HG03175 (cell line): ENCODE measurements at regions not wholly inside any gene's neighbourhood (a gene's known extent, or its start where the extent isn't known, plus 50 kb on each side); places are given as distances from the start of the nearest gene placed in this dataset.

Source experiments
- ATAC-seq: cut with Tn5 transposase; IDR thresholded peaks from one replicate; pipeline ENCODE4 v1.9.1; 2021; ENCODE audit warnings: mild to moderate bottlenecking, moderate library complexity; ENCODE audit not compliant: unreplicated experiment

DNA sequence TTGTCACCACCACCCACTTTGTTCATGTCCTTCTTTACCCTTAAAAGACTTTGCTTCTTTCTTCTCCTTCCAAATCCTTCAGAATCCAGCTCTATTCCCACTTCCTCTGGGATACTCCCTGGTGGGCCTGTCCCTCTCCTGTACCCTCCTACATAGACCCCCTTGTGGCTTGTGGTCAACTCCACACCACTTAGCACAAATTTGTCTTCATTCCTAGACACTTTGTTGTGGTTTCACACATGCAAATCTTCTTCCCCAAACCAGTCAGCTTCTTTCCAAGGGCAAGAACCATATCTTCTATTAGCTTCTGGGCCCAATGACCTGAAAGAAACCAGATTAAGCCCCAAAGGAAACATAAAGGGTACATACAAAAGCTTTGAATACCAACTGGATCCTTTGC lies 342.4 kb downstream of the TNS1 start:
- ATAC-seq, result no peak

DNA sequence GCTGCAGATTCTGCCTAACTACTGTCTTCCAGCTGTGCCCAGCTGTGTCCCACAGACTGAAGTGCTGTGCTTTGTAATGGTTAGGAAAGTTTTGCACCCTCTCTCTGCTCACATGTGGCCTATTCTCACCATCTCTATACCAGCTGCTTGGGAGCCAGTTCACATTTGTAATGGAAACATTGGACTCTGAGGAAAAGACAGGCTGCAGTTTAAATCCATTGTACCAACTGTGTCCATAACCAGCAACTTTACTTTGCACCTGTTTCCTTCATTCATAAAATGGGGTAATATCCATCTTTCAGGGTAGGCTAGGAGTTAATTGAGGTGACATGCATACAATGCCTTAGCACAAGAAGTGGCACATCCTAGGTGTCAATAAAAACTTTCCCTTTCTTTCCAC lies 344.0 kb downstream of the TNS1 start:
- ATAC-seq, result no peak

DNA sequence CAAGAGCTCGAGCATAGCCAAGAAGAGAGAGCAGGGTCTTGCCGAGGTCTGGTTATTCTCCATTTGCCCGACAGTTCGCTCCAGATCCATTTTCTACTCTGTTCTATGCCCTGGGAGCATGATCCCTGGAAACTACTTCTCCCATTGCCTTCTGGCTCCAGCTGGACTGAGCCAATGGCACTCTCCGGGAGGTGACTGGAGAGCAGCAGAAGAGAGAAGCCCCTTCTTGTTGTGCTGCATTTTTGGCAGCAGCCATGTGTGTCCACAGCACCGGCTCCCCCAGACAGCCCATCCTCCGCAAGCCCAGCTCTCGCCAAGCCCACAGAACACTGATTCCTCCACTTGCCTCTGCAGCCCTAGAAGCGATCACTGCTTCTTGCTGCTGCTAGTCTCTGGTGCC lies 345.5 kb downstream of the TNS1 start:
- no peak for ATAC-seq

- ATAC-seq, result no peak
These were observed 346.5 kb downstream of the TNS1 start for GRCh38 chr2:217656316-217656715.

DNA sequence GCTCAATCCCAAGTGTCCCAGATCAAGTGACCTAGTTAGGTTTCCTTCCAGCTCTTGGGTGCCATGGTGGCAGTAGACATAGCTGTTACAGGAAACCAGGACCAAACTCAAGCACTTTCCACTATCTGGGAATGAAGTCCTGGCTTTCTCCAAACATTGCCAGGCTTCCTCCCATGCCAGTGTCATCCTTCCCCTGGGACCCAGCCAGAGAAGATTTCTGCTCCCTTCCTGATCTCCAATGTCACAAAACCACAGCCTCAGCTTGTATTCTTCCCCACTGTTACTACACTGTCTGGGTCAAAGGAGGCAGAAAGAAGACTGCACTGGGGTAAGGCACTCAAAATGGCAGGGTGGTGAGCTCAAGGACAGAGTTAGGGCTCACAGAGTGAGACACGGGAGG lies 347.1 kb downstream of the TNS1 start:
- no peak for ATAC-seq

DNA sequence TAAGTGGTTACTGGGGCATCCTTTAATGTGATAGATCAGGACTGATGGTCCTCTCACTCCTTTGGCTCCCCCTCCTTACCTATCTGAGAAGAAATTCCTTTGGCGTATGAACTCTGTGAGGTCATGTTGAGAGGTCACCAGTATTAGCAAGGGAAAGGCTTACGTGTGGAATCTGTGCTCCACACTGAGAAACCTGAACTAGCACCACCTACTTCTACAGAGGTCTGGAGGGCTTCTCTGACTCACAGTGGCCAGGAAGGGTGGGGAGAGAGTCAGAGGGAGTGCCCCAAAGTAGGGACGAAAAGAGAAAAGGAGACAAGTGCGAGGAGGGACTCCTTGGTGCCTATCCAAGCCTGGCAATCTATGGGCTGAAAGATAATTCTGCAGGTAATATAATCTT lies 348.6 kb downstream of the TNS1 start:
- no peak for ATAC-seq

- ATAC-seq, result no peak
These were observed 349.8 kb downstream of the TNS1 start for GRCh38 chr2:217652761-217653639.

GRCh38 chr2:217650716-217651360 lies 352.0 kb downstream of the TNS1 start:
- ATAC-seq, result peak; percentile 78

GRCh38 chr2:217650229-217650628 lies 352.6 kb downstream of the TNS1 start:
- ATAC-seq, result no peak

- ATAC-seq, result no peak
These were observed 354.9 kb downstream of the TNS1 start for GRCh38 chr2:217647925-217648324.

DNA sequence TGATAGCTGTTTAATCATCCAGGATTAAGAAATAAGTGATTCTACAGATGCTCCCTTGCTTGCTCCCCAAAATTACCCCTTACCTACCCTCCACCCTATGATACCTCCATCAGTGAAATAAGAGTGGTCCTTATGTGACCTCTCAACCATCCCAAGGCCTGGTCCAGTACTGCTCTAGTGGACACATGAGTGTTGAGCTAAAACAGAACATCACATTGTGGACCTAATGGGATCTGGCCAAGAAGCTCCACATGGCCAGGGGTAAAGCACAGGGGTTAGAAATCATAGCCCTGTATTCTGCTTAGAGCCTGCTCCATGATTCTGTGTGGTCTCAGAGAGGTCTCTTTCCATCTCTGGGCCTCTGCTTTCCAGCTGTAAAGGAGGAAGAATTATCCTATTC lies 355.6 kb downstream of the TNS1 start:
- ATAC-seq, result no peak

- no peak for ATAC-seq
These were observed 356.9 kb downstream of the TNS1 start for GRCh38 chr2:217645896-217646295.

DNA sequence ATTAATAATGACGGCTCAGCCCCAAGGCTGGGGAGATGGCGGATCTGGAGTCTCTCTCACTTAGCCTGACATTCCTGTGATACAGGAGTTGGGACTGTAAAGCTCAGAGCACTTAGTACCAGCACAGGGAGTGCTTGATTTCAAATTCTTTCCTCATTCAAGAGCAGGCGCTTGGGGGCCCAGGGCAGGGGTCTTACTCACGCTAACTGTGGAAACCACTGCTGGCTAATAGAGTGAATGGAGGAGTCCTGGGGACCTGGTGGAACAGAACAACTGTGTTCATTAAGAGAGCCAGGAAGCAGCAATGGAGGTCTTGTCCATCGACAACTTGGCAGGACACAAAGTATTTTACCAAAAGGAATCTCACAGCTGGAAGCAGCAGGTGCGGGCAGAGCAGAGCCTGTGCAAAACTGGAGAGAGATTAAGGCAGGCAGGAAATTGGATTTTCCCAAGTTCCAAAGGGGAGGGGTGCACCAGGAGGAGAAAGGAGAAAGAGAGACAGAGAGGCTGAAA lies 358.9 kb downstream of the TNS1 start:
- ATAC-seq, result no peak

DNA sequence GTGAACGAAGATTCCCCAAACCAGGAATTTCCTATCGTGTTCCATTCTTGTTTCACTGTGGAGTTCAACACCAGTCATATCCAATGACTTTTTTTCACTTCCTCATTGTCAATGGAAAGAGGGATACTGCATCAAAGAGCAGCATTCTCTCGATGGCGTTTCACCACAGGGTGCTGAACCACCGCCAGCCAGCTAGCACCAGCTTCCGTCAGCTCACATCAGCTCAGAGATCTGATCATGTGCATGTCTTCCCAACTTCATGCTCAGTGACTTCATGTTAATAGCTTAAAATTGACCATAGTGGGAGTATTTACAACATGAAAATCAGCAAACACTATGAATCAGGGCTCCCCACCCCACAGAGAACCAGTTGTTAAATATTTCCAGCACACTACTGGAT lies 359.9 kb downstream of the TNS1 start:
- no peak for ATAC-seq

DNA sequence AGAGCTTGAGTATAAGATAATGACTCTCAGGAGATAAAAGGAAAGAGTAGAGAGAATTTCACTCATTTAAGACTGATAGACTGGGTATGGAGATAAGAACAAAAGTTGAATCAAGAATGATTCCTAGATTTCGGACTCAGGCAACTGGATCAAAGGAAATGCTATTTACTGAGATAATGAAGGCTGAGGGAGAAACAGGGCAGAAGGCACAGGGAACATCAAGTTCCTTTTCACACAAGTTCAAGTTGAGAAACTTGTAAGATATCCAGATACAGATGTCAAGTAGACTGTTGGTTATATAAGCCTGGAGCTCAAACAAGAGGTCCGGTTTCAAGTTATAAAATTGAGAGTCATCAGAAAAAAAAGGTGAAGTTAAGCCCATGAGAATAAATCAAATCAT lies 360.8 kb downstream of the TNS1 start:
- ATAC-seq, result no peak

- no peak for ATAC-seq
These were observed 363.3 kb downstream of the TNS1 start for GRCh38 chr2:217639481-217639880.

- no peak for ATAC-seq
These were observed 364.3 kb downstream of the TNS1 start for GRCh38 chr2:217638533-217638932.

- ATAC-seq, result no peak
These were observed 364.8 kb downstream of the TNS1 start for GRCh38 chr2:217638031-217638430.

- ATAC-seq, result no peak
These were observed 365.7 kb downstream of the TNS1 start for GRCh38 chr2:217636991-217637561.

- ATAC-seq, result no peak
These were observed 366.2 kb downstream of the TNS1 start for GRCh38 chr2:217636578-217636977.

DNA sequence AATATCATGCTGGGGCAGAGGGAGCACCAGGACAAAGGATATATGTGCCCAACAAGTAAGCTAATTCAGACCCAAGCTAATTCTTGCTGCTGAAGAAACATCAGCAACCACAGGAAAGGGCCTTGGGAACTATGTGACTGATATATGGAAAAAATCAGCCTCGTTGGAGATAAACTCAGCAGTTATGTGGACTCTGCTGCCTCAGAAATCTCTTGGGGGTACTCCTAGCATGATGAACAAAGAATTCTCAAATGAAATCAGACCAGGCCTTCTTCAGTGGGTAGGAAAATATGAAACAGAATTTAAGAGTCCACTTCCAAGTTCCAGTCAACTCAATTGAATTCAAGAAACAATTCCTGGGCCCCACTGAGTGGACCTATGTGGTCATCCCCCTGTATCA lies 367.9 kb downstream of the TNS1 start:
- no peak for ATAC-seq

DNA sequence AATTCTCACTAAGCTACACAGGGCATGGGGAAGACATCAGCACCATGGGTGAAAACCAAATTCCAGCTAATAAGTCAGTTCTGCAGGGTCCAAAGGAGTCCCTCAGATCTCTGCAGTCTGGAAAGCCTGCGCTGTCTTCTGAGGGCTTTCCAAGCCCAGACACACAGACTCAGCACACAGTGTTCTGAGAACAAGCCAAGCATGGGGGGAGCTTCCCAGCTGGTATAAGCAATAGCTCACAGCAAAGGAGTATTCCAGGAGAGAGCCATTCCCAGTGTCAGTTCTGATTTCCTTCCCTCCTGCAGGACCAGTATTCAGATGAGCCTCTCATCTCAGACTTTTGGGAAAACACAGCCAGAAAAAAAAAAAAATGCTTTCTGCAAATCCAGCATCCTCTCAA lies 370.8 kb downstream of the TNS1 start:
- ATAC-seq, result no peak
